ENCODE measurements at regions not wholly inside any gene's neighbourhood (a gene's known extent, or its start where the extent isn't known, plus 50 kb on each side); places are given as distances from the start of the nearest gene placed in this dataset.

GRCh38 chr10:2036209-2036608 lies 298.9 kb upstream of the ADARB2 start:
- DNase-seq (ENCODE audit: low spot score) (no peak), ATAC-seq (no peak)
- Mint-ChIP-seq H3K9me3 (peaks cover 10% of the 10 kb centered on the region; the same call in 1 of the 3 replicates), H3K27me3 (ENCODE audit: insufficient read depth, low read depth, poor library complexity) (no peaks in the 10 kb centered on the region), H3K4me1 (no peaks in the 10 kb centered on the region), H3K36me3 (ENCODE audit: low read depth) (no peaks in the 10 kb centered on the region), H3K27ac (no peak overlapping the region), H3K4me3 (no peak overlapping the region)
- Histone ChIP-seq H3F3A (replicated peaks; ENCODE audit: low read depth) (no peaks in the 10 kb centered on the region), H3K27me3 (ENCODE audit: insufficient read depth) (no peaks in the 10 kb centered on the region), H3K4me1 (ENCODE audit: insufficient read depth) (no peaks in the 10 kb centered on the region), H3K4me3 (no peak overlapping the region), H3K79me2 (replicated peaks; ENCODE audit: insufficient read depth) (no peaks in the 10 kb centered on the region), H2AFZ (no peak overlapping the region), H3K9me2 (ENCODE audit: insufficient read depth) (peaks cover 6% of the 10 kb centered on the region), H4K20me1 (replicated peaks; ENCODE audit: insufficient read depth) (no peaks in the 10 kb centered on the region), H3K27ac (ENCODE audit: low read depth) (no peak overlapping the region), H3K4me2 (no peak overlapping the region), H3K36me3 (ENCODE audit: insufficient read depth) (no peaks in the 10 kb centered on the region)
- no peak for TF ChIP-seq CREB1 (CRISPR knock-in tag; IDR thresholded peaks at IDR 0.05; ENCODE audit: low read depth)
- TF ChIP-seq ZNF331 (CRISPR knock-in tag; IDR thresholded peaks at IDR 0.05; ENCODE audit: low read depth): no peak

- Histone ChIP-seq H2AFZ (no peak overlapping the region), H3K27ac (ENCODE audit: low read depth) (no peak overlapping the region), H3K9me2 (ENCODE audit: insufficient read depth) (no peaks in the 10 kb centered on the region), H3K4me2 (no peak overlapping the region), H4K20me1 (replicated peaks; ENCODE audit: insufficient read depth) (no peaks in the 10 kb centered on the region), H3K4me1 (ENCODE audit: insufficient read depth) (no peaks in the 10 kb centered on the region), H3K27me3 (ENCODE audit: insufficient read depth) (no peaks in the 10 kb centered on the region), H3K36me3 (ENCODE audit: insufficient read depth) (no peaks in the 10 kb centered on the region), H3F3A (replicated peaks; ENCODE audit: low read depth) (no peaks in the 10 kb centered on the region), H3K79me2 (replicated peaks; ENCODE audit: insufficient read depth) (no peaks in the 10 kb centered on the region), H3K4me3 (no peak overlapping the region)
- peaks cover 2% of the 10 kb centered on the region; the same call in 1 of the 3 replicates for H3K9me3 Mint-ChIP-seq
- H3K4me3 Mint-ChIP-seq: no peak overlapping the region
- no peaks in the 10 kb centered on the region for H3K4me1 Mint-ChIP-seq
- H3K27me3 Mint-ChIP-seq (ENCODE audit: insufficient read depth, low read depth, poor library complexity): peaks cover 4% of the 10 kb centered on the region
- no peak for ATAC-seq
- DNase-seq (ENCODE audit: low spot score): no peak
- no peaks in the 10 kb centered on the region for H3K36me3 Mint-ChIP-seq (ENCODE audit: low read depth)
- no peak overlapping the region for H3K27ac Mint-ChIP-seq
- TF ChIP-seq ZNF114 (CRISPR knock-in tag; IDR thresholded peaks at IDR 0.05): no peak
- no peak for TF ChIP-seq ZNF331 (CRISPR knock-in tag; IDR thresholded peaks at IDR 0.05; ENCODE audit: low read depth)
- TF ChIP-seq, protein P1, sequence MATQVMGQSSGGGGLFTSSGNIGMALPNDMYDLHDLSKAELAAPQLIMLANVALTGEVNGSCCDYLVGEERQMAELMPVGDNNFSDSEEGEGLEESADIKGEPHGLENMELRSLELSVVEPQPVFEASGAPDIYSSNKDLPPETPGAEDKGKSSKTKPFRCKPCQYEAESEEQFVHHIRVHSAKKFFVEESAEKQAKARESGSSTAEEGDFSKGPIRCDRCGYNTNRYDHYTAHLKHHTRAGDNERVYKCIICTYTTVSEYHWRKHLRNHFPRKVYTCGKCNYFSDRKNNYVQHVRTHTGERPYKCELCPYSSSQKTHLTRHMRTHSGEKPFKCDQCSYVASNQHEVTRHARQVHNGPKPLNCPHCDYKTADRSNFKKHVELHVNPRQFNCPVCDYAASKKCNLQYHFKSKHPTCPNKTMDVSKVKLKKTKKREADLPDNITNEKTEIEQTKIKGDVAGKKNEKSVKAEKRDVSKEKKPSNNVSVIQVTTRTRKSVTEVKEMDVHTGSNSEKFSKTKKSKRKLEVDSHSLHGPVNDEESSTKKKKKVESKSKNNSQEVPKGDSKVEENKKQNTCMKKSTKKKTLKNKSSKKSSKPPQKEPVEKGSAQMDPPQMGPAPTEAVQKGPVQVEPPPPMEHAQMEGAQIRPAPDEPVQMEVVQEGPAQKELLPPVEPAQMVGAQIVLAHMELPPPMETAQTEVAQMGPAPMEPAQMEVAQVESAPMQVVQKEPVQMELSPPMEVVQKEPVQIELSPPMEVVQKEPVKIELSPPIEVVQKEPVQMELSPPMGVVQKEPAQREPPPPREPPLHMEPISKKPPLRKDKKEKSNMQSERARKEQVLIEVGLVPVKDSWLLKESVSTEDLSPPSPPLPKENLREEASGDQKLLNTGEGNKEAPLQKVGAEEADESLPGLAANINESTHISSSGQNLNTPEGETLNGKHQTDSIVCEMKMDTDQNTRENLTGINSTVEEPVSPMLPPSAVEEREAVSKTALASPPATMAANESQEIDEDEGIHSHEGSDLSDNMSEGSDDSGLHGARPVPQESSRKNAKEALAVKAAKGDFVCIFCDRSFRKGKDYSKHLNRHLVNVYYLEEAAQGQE (IDR thresholded peaks at IDR 0.05; ENCODE audit: unreplicated experiment): no peak
- no peak for TF ChIP-seq EZH2phosphoT487 (IDR thresholded peaks at IDR 0.05; ENCODE audit: unreplicated experiment)
- no peak for TF ChIP-seq CREB1 (CRISPR knock-in tag; IDR thresholded peaks at IDR 0.05; ENCODE audit: low read depth)
- no peak for TF ChIP-seq ETS1 (IDR thresholded peaks at IDR 0.05)
- TF ChIP-seq, protein P2, sequence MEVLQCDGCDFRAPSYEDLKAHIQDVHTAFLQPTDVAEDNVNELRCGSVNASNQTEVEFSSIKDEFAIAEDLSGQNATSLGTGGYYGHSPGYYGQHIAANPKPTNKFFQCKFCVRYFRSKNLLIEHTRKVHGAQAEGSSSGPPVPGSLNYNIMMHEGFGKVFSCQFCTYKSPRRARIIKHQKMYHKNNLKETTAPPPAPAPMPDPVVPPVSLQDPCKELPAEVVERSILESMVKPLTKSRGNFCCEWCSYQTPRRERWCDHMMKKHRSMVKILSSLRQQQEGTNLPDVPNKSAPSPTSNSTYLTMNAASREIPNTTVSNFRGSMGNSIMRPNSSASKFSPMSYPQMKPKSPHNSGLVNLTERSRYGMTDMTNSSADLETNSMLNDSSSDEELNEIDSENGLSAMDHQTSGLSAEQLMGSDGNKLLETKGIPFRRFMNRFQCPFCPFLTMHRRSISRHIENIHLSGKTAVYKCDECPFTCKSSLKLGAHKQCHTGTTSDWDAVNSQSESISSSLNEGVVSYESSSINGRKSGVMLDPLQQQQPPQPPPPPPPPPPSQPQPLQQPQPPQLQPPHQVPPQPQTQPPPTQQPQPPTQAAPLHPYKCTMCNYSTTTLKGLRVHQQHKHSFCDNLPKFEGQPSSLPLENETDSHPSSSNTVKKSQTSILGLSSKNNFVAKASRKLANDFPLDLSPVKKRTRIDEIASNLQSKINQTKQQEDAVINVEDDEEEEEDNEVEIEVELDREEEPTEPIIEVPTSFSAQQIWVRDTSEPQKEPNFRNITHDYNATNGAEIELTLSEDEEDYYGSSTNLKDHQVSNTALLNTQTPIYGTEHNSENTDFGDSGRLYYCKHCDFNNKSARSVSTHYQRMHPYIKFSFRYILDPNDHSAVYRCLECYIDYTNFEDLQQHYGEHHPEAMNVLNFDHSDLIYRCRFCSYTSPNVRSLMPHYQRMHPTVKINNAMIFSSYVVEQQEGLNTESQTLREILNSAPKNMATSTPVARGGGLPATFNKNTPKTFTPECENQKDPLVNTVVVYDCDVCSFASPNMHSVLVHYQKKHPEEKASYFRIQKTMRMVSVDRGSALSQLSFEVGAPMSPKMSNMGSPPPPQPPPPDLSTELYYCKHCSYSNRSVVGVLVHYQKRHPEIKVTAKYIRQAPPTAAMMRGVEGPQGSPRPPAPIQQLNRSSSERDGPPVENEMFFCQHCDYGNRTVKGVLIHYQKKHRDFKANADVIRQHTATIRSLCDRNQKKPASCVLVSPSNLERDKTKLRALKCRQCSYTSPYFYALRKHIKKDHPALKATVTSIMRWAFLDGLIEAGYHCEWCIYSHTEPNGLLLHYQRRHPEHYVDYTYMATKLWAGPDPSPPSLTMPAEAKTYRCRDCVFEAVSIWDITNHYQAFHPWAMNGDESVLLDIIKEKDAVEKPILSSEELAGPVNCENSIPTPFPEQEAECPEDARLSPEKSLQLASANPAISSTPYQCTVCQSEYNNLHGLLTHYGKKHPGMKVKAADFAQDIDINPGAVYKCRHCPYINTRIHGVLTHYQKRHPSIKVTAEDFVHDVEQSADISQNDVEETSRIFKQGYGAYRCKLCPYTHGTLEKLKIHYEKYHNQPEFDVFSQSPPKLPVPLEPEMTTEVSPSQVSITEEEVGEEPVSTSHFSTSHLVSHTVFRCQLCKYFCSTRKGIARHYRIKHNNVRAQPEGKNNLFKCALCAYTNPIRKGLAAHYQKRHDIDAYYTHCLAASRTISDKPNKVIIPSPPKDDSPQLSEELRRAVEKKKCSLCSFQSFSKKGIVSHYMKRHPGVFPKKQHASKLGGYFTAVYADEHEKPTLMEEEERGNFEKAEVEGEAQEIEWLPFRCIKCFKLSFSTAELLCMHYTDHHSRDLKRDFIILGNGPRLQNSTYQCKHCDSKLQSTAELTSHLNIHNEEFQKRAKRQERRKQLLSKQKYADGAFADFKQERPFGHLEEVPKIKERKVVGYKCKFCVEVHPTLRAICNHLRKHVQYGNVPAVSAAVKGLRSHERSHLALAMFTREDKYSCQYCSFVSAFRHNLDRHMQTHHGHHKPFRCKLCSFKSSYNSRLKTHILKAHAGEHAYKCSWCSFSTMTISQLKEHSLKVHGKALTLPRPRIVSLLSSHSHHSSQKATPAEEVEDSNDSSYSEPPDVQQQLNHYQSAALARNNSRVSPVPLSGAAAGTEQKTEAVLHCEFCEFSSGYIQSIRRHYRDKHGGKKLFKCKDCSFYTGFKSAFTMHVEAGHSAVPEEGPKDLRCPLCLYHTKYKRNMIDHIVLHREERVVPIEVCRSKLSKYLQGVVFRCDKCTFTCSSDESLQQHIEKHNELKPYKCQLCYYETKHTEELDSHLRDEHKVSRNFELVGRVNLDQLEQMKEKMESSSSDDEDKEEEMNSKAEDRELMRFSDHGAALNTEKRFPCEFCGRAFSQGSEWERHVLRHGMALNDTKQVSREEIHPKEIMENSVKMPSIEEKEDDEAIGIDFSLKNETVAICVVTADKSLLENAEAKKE (CRISPR knock-in tag; IDR thresholded peaks at IDR 0.05): no peak
- TF ChIP-seq NANOG (IDR thresholded peaks at IDR 0.05; ENCODE audit: borderline replicate concordance): no peak
- TF ChIP-seq JUNB (IDR thresholded peaks at IDR 0.05; ENCODE audit: unreplicated experiment): no peak
- TF ChIP-seq POLR2AphosphoS5 (IDR thresholded peaks at IDR 0.05; ENCODE audit: low read depth): no peak
- TF ChIP-seq STAT1 (IDR thresholded peaks at IDR 0.05; ENCODE audit: unreplicated experiment): no peak
- no peak for TF ChIP-seq EZH2 (IDR thresholded peaks at IDR 0.05; ENCODE audit: low read depth, unreplicated experiment)
These were observed 292.7 kb upstream of the ADARB2 start for GRCh38 chr10:2030046-2030445.
